ENCODE measurements at regions not wholly inside any gene's neighbourhood (a gene's known extent, or its start where the extent isn't known, plus 50 kb on each side); places are given as distances from the start of the nearest gene placed in this dataset.

- no peaks in the 10 kb centered on the region for H3K27me3 ChIP-seq
- H3K9me3 ChIP-seq = no peaks in the 10 kb centered on the region
- TF ChIP-seq POLR2A (IDR thresholded peaks at IDR 0.05) (no peak), CTCF (IDR thresholded peaks at IDR 0.05) (no peak)
- 44 to 49% methylated on average over 4 of the region's 4 CpGs for WGBS, 2 donors
- intact Hi-C loops (cut with DNase I) = no loop called here
- no peak overlapping the region for H3K27ac ChIP-seq
- H3K4me1 ChIP-seq = no peaks in the 10 kb centered on the region
- no peaks in the 10 kb centered on the region for H3K36me3 ChIP-seq (replicated peaks in 1 of 2; ENCODE audit: insufficient read depth in 1 of 2, low read depth in 2 of 2)
- no peak for DNase-seq
- no peak for ATAC-seq
- no peak overlapping the region for H3K4me3 ChIP-seq
Measured at GRCh38 chr2:30096451-30096850, 50.4 kb upstream of the YPEL5 start.
